ENCODE measurements at regions not wholly inside any gene's neighbourhood (a gene's known extent, or its start where the extent isn't known, plus 50 kb on each side); places are given as distances from the start of the nearest gene placed in this dataset.

DNA sequence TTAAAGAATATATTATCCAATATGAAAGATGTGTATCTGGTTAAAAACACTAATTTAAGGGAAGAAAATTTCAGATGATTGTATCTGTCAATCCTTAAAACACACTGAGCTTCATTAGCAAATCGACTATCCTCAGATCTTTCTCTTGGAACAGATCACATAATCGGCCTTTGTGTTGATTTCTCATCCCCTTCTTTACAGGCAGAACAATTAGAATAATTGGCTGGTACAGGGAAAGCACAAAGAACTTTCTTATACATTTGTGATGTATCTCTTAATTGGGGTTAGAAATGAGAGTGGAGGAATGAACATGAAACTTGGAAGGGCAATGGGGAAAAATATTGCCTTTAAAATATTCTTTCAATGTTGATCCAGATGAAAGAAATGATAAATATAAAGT is 662.1 kb downstream of the TLE4 start:
- DNase-seq (ENCODE audit: low spot score), result no peak
- POLR2A ChIA-PET (ENCODE audit: low non-redundant PET), result no interaction called here
- H3K27ac ChIP-seq, result no peak overlapping the region
- CTCF ChIA-PET, result no interaction called here
- TF ChIP-seq, protein P1, sequence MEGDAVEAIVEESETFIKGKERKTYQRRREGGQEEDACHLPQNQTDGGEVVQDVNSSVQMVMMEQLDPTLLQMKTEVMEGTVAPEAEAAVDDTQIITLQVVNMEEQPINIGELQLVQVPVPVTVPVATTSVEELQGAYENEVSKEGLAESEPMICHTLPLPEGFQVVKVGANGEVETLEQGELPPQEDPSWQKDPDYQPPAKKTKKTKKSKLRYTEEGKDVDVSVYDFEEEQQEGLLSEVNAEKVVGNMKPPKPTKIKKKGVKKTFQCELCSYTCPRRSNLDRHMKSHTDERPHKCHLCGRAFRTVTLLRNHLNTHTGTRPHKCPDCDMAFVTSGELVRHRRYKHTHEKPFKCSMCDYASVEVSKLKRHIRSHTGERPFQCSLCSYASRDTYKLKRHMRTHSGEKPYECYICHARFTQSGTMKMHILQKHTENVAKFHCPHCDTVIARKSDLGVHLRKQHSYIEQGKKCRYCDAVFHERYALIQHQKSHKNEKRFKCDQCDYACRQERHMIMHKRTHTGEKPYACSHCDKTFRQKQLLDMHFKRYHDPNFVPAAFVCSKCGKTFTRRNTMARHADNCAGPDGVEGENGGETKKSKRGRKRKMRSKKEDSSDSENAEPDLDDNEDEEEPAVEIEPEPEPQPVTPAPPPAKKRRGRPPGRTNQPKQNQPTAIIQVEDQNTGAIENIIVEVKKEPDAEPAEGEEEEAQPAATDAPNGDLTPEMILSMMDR (conservative IDR thresholded peaks at IDR 0.05; ENCODE audit: low read depth), result no peak

- no peak for DNase-seq (ENCODE audit: low spot score)
- ChIA-PET CTCF (no interaction called here), POLR2A (ENCODE audit: low non-redundant PET) (no interaction called here)
- peak overlapping the region; percentile 52; the same call in 1 of the 2 replicates for H3K27ac ChIP-seq
- TF ChIP-seq, protein P1 (conservative IDR thresholded peaks at IDR 0.05; ENCODE audit: low read depth), result no peak
Observed at GRCh38 chr9:80233102-80233843, 661.5 kb downstream of the TLE4 start.

DNA sequence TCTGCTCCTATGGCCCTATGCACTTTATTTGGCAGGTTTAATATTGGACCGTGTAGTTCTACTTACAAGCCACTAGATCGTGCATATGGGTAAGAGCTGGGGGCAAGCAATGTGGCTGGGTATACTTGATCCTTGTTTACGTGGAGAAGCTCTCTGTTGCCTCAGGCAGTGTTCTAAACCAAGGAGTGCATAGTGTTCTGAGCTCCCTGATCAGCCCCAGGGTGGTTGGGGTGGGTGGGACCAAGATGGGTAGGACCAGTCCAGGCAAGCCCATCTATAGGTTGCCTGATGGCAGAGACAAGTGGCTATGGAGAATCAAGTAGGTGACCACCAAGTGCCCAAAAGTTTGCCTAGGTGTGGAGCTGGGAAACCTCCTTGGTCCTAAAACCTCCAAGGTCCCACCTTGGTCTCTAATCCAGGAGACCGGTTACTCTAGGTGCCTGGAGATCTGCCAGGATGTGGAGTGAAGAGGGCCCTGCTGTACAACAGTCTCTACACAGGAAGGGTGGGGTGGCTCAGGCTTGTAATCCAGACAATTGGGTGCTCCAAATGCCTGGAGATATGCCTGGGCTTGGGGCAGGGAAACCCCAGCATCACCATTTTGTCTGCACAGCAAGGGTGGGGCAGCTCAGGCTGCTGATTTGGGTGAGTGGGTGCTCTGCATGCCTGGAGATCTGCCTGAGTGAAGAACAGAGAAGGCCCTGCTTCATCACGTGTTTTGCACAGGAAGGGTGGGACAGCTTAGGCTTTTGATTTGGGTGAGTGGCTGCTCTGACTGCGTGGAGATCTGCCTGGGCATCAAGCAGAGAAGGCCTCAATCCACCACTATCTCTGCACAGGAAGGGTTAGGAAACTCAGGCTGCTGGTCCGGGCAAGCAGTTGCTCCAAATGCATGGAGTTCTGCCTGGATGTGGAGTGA is 659.8 kb downstream of the TLE4 start:
- POLR2A ChIA-PET (ENCODE audit: low non-redundant PET), result no interaction called here
- peak overlapping the region; percentile 52 for H3K27ac ChIP-seq
- TF ChIP-seq, protein P1 (conservative IDR thresholded peaks at IDR 0.05; ENCODE audit: low read depth), result no peak
- CTCF ChIA-PET, result no interaction called here
- no peak for DNase-seq (ENCODE audit: low spot score)

DNA sequence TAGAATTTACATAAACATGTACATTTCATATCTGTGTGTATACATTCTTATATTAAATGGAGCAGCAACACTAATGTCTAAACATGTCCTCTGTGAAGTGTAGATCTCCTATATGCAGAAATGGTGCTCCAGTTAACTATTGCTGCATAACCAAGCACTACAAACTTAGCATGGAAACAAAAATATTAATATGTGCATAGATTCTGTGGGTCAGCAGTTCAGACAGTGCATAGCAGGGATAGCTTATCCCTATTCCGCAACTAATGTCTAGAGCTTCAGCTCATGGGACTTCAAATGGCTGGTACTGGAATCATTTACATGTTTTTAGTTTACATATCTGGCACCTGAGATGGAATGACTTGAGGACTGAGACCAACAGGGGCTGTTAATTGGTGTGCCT is 652.1 kb downstream of the TLE4 start:
- CTCF ChIA-PET, result no interaction called here
- POLR2A ChIA-PET (ENCODE audit: low non-redundant PET), result no interaction called here
- no peak for DNase-seq (ENCODE audit: low spot score)
- no peak overlapping the region for H3K27ac ChIP-seq
- TF ChIP-seq, protein P1 (conservative IDR thresholded peaks at IDR 0.05; ENCODE audit: low read depth), result no peak

DNA sequence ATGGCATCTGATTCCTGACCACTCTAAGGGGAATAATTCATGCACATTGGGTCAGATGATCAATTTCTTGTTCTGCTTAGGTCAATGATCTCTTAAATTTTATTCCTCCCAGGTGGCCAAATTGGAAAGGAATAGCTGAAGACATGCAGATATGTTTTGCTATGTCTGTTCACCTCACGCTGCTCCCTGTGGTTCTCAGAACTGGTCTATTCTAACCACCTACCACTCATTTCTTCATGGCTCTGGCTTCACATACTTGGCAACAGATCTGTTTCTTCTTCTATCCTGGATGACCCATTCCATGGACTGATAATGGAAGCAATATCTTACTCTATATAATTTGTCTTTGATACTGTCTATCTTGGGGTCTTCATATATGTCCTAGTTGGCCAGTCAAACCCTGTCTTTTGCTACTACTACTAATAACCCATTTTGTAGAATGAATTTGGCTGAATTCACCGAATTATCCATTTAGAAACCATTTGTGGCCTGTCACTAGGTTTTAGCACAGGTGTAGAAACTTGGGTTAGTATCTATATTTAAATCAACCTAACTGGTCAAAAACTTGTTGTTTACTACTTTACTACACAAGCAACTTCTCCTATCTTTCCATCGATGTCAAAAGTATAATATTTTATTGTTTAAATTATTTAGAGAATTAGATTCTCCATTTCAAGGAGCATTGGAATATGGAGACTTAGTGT is 650.9 kb downstream of the TLE4 start:
- POLR2A ChIA-PET (ENCODE audit: low non-redundant PET), result no interaction called here
- TF ChIP-seq, protein P1 (conservative IDR thresholded peaks at IDR 0.05; ENCODE audit: low read depth), result no peak
- no peak for DNase-seq (ENCODE audit: low spot score)
- H3K27ac ChIP-seq, result no peak overlapping the region
- CTCF ChIA-PET, result no interaction called here

DNA sequence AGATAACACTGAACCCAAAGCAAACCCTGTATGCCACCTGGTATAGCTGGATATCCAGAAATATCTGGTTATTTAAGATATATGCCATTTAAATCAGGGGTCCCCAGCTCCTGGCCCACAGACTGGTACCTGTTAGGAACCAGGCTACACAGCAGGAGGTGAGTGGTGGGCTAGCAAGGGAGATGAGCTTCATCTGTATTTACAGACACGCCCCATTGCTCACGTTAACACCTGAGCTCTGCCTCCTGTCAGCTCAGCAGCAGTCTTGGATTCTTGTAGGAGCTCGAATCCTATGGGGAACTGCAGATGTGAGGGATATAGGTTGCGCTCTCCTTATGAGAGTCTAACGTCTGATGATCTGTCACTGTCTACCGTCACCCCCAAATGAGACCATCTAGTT is 646.6 kb downstream of the TLE4 start:
- DNase-seq (ENCODE audit: low spot score), result no peak
- H3K27ac ChIP-seq, result no peak overlapping the region
- ChIA-PET POLR2A (ENCODE audit: low non-redundant PET) (no interaction called here), CTCF (interaction anchor here (0.5 kb wide), 1 partner anchor 1730 kb away, joined by 4 read pairs; no protein-coding TSS in a partner anchor)
- TF ChIP-seq, protein P1 (conservative IDR thresholded peaks at IDR 0.05; ENCODE audit: low read depth), result no peak
